H1 (cell line): ENCODE measurements at regions not wholly inside any gene's neighbourhood (a gene's known extent, or its start where the extent isn't known, plus 50 kb on each side); places are given as distances from the start of the nearest gene placed in this dataset.

ENCODE experiments used
- CTCF ChIA-PET: fragments of 300-600 bp; sonication (Branson Sonifier 250); formaldehyde crosslinking; loops from one replicate; lab custom pipeline; 2021; ENCODE audit not compliant: partially characterized antibody; lab: Charles Lee
- POLR2A ChIA-PET: fragments of 300-600 bp; sonication (Branson Sonifier 250); formaldehyde crosslinking; loops from one replicate; lab custom pipeline; 2021; ENCODE audit warnings: inconsistent platforms; ENCODE audit not compliant: partially characterized antibody; lab: Charles Lee
- DNase-seq, 2 experiments: peaks; one replicate each; pipeline versions ENCODE4 v3.0.0 to v3.0.0-alpha.2; 2010 to 2022; ENCODE audit warnings: low spot score in 2 of 2, low read depth in 1 of 2, mixed read lengths in 1 of 2
- FAIRE-seq: peaks from 2 replicates; lab custom pipeline; 2011; peaks lifted over from hg19 to GRCh38; lab: Jason Lieb, UNC
- H2AFZ ChIP-seq: 2 replicates; pipeline ENCODE4 v1.8.1; 2012; ENCODE audit warnings: low read length, inconsistent platforms
- H2AK5ac ChIP-seq: 2 replicates; pipeline ENCODE4 v1.6.1; 2013; ENCODE audit warnings: low read depth, low read length
- H2BK120ac ChIP-seq: replicated peaks from 2 replicates; pipeline ENCODE3; 2013; ENCODE audit warnings: low read depth, low read length, inconsistent platforms
- H2BK12ac ChIP-seq: 2 replicates; pipeline ENCODE4 v1.6.1; 2013; ENCODE audit warnings: low read depth, low read length
- H2BK15ac ChIP-seq: 2 replicates; pipeline ENCODE4 v1.6.1; 2013; ENCODE audit warnings: low read length
- H2BK20ac ChIP-seq: 2 replicates; pipeline ENCODE4 v1.6.1; 2013; ENCODE audit warnings: low read length
- H2BK5ac ChIP-seq: 2 replicates; pipeline ENCODE4 v1.6.1; 2013; ENCODE audit warnings: low read depth, low read length
- H3K14ac ChIP-seq: 2 replicates; pipeline ENCODE4 v1.6.1; 2013; ENCODE audit warnings: inconsistent platforms; ENCODE audit not compliant: insufficient read length
- H3K18ac ChIP-seq: 2 replicates; pipeline ENCODE4 v1.6.1; 2013; ENCODE audit warnings: low read length; ENCODE audit errors: extremely low read depth
- H3K23ac ChIP-seq: 2 replicates; pipeline ENCODE4 v1.6.1; 2013; ENCODE audit warnings: inconsistent platforms; ENCODE audit not compliant: insufficient read length
- H3K23me2 ChIP-seq: 2 replicates; pipeline ENCODE4 v1.6.1; 2013; ENCODE audit warnings: low read depth, low read length
- H3K27ac ChIP-seq: 2 replicates; pipeline ENCODE4 v1.6.1; 2011; ENCODE audit warnings: low read depth, low read length, inconsistent platforms
- H3K27me3 ChIP-seq, 4 experiments: replicated peaks in 1 of 4; 1 replicate in 1 of 4; 2 replicates in 3 of 4; pipeline versions ENCODE4 v1.6.1 to v1.8.1; 2011 to 2013; ENCODE audit warnings: low read length in 3 of 4, mild to moderate bottlenecking in 3 of 4, inconsistent platforms in 2 of 4, mixed read lengths in 2 of 4, moderate library complexity in 1 of 4; ENCODE audit not compliant: control insufficient read depth in 3 of 4, insufficient read depth in 3 of 4; ENCODE audit errors: extremely low read depth in 1 of 4
- H3K36me3 ChIP-seq, 4 experiments: 2 replicates each; pipeline versions ENCODE4 v1.6.1 to v1.8.1; 2011 to 2013; ENCODE audit warnings: mild to moderate bottlenecking in 4 of 4, low read length in 3 of 4, moderate library complexity in 2 of 4, control low read depth in 1 of 4, inconsistent platforms in 1 of 4; ENCODE audit not compliant: insufficient read depth in 4 of 4, control insufficient read depth in 2 of 4
- H3K4ac ChIP-seq: replicated peaks from 2 replicates; pipeline ENCODE3; 2013; ENCODE audit warnings: low read length, low read depth, mixed read lengths, inconsistent platforms; ENCODE audit not compliant: insufficient read length
- H3K4me1 ChIP-seq, 4 experiments: replicated peaks in 1 of 4; 1 replicate in 1 of 4; 2 replicates in 3 of 4; pipeline versions ENCODE4 v1.6.1 to v1.8.1; 2011 to 2013; ENCODE audit warnings: low read length in 3 of 4, inconsistent platforms in 2 of 4, mixed read lengths in 1 of 4; ENCODE audit not compliant: insufficient read depth in 4 of 4, control insufficient read depth in 3 of 4
- H3K4me2 ChIP-seq, 2 experiments: 2 replicates each; pipeline versions ENCODE4 v1.6.1 to v1.8.1; 2011 to 2013; ENCODE audit warnings: low read depth in 2 of 2, low read length in 2 of 2, control low read depth in 1 of 2, inconsistent platforms in 1 of 2, mild to moderate bottlenecking in 1 of 2; ENCODE audit not compliant: insufficient read depth in 1 of 2
- H3K4me3 ChIP-seq, 4 experiments: fragments of 200-600, 300-600 bp in 1 of 4; sonication (generic), shearing (Covaris generic), sonication (Bioruptor Twin) in 1 of 4; 2 replicates each; pipeline versions ENCODE4 v1.5.1 to v1.8.1; 2011 to 2016; ENCODE audit warnings: low read length in 4 of 4, low read depth in 3 of 4, control low read depth in 2 of 4, inconsistent platforms in 2 of 4, mild to moderate bottlenecking in 2 of 4, mixed read lengths in 1 of 4, moderate library complexity in 1 of 4; ENCODE audit not compliant: insufficient read depth in 2 of 4; ENCODE audit errors: extremely low read depth in 1 of 4
- H3K56ac ChIP-seq: replicated peaks from 2 replicates; pipeline ENCODE3; 2013; ENCODE audit warnings: low read depth, mild to moderate bottlenecking, mixed read lengths, low read length, inconsistent platforms; ENCODE audit not compliant: insufficient read length
- H3K79me1 ChIP-seq: 2 replicates; pipeline ENCODE4 v1.6.1; 2013; ENCODE audit warnings: low read depth, low read length, control low read depth
- H3K79me2 ChIP-seq, 2 experiments: 2 replicates each; pipeline versions ENCODE4 v1.6.1 to v1.8.1; 2012 to 2013; ENCODE audit warnings: low read length in 2 of 2, mild to moderate bottlenecking in 2 of 2, inconsistent platforms in 1 of 2; ENCODE audit not compliant: insufficient read depth in 2 of 2, control insufficient read depth in 1 of 2
- H3K9ac ChIP-seq, 4 experiments: replicated peaks in 1 of 4; 1 replicate in 1 of 4; 2 replicates in 3 of 4; pipeline versions ENCODE4 v1.6.1 to v1.8.1; 2011 to 2013; ENCODE audit warnings: low read depth in 3 of 4, low read length in 3 of 4, control low read depth in 2 of 4, mild to moderate bottlenecking in 2 of 4, moderate library complexity in 2 of 4, inconsistent platforms in 1 of 4; ENCODE audit errors: extremely low read depth in 1 of 4
- H3K9me3 ChIP-seq, 2 experiments: 2 replicates each; pipeline versions ENCODE4 v1.6.1 to v1.8.1; 2012 to 2013; ENCODE audit warnings: mild to moderate bottlenecking in 2 of 2, moderate library complexity in 2 of 2, control low read depth in 1 of 2, inconsistent platforms in 1 of 2, low read depth in 1 of 2, low read length in 1 of 2, mixed read lengths in 1 of 2; ENCODE audit not compliant: insufficient read depth in 2 of 2
- H4K20me1 ChIP-seq, 2 experiments: replicated peaks in 1 of 2; 2 replicates each; pipeline versions ENCODE3 to v1.8.1; 2011 to 2013; ENCODE audit warnings: inconsistent platforms in 2 of 2, low read length in 2 of 2, mild to moderate bottlenecking in 1 of 2; ENCODE audit not compliant: insufficient read depth in 2 of 2, control insufficient read depth in 1 of 2
- H4K5ac ChIP-seq: 2 replicates; pipeline ENCODE4 v1.6.1; 2013; ENCODE audit warnings: low read length, low read depth, mixed read lengths, inconsistent platforms; ENCODE audit not compliant: insufficient read length
- H4K8ac ChIP-seq: 2 replicates; pipeline ENCODE4 v1.8.0; 2013; ENCODE audit warnings: mild to moderate bottlenecking, moderate library complexity, low read length, inconsistent platforms; ENCODE audit not compliant: insufficient read depth; ENCODE audit errors: extremely low read depth
- H4K91ac ChIP-seq: replicated peaks from 2 replicates; pipeline ENCODE3; 2013; ENCODE audit warnings: low read length, mixed read lengths, inconsistent platforms; ENCODE audit not compliant: insufficient read length
- GABPA ChIP-seq: IDR thresholded peaks from 2 replicates; pipeline ENCODE4 v1.6.1; 2011; ENCODE audit warnings: mild to moderate bottlenecking, low read length, moderate library complexity, borderline replicate concordance; ENCODE audit not compliant: insufficient read depth
- PHF8 ChIP-seq: fragments of 200-600 bp; sonication (generic); conservative IDR thresholded peaks from 2 replicates; pipeline ENCODE4 v1.7.1; 2012; ENCODE audit warnings: low read depth, mild to moderate bottlenecking, inconsistent platforms, low read length, moderate library complexity
- POLR2A ChIP-seq, 2 experiments: IDR thresholded peaks; 1 replicate in 1 of 2; 2 replicates in 1 of 2; pipeline ENCODE4 v1.6.1; 2011; ENCODE audit warnings: low read depth in 2 of 2, low read length in 2 of 2, mild to moderate bottlenecking in 2 of 2; ENCODE audit errors: control extremely low read depth in 1 of 2
- RAD21 ChIP-seq, 2 experiments: IDR thresholded peaks in 1 of 2; conservative IDR thresholded peaks in 1 of 2; 2 replicates each; pipeline ENCODE4 v1.6.1; 2011; ENCODE audit warnings: low read depth in 2 of 2, low read length in 2 of 2, improper control_type of control experiment in 1 of 2, inconsistent platforms in 1 of 2, mild to moderate bottlenecking in 1 of 2, moderate library complexity in 1 of 2
- RBBP5 ChIP-seq: IDR thresholded peaks from 2 replicates; pipeline ENCODE4 v1.7.1; 2012; ENCODE audit warnings: low read depth, mild to moderate bottlenecking, inconsistent platforms, low read length, moderate library complexity, borderline replicate concordance
- RNF2 ChIP-seq: fragments of 200-900, 300-1000 bp; sonication (generic); IDR thresholded peaks from 2 replicates; pipeline ENCODE4 v1.7.1; 2016; ENCODE audit warnings: borderline replicate concordance, low read depth, mild to moderate bottlenecking, antibody characterized with exemption, low read length; ENCODE audit not compliant: poor library complexity, severe bottlenecking; ENCODE audit errors: missing control alignments
- SIRT6 ChIP-seq: IDR thresholded peaks from one replicate; pipeline ENCODE4 v1.7.1; 2012; ENCODE audit warnings: low read length, inconsistent platforms
- WGBS, 2 experiments: shearing (Covaris generic) in 1 of 2; methylation state at CpG; one replicate each; pipeline versions ENCODE4 v1.1.6 to v1.1.7; 2013 to 2015; ENCODE audit warnings: low lambda C conversion rate in 2 of 2, mixed read lengths in 2 of 2, inconsistent platforms in 1 of 2, low coverage in 1 of 2, missing lambda C conversion rate in 1 of 2; ENCODE audit not compliant: insufficient replicate concordance in 2 of 2, insufficient coverage in 1 of 2, insufficient read length in 1 of 2; ENCODE audit errors: extremely low coverage in 1 of 2, missing lambda C conversion rate in 1 of 2; 5-methylcytosine and 5-hydroxymethylcytosine counted together
- TF ChIP-seq, protein P1 (sequence below): IDR thresholded peaks from 2 replicates; pipeline ENCODE4 v1.6.1; 2012; ENCODE audit warnings: inconsistent platforms

DNA sequence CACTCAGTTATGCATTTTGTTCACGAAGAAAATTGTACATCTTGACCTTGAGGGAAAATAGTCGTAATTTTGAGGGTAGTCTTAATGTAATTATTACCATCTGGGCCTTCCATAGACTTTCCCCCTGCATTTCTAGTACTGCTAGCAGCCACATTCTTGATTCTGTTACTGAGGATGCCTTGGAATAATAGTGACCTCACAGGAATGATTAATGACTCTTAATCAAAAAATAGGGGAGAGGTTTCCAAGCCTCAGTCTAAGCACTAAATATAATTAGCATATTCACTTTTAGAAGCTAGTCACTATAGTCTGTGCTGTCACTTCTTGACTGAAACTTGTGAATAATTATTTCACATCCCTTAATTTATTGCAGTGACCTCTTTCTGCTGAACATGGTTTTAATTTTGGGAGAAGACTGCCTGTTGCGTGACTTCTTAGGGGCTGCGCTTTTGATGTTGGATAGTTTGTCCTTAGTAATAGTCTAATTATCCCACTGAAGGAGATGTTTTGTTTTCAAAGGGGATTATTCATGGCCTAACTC is 400.5 kb downstream of the ADAMTS20 start:
- Histone ChIP-seq H3K4me2 (no peak overlapping the region), H3K4me1 (peaks cover 0 to 2% (median 0%) of the 10 kb centered on the region in 4 experiments; a peak in 1 of 7 replicates), H2BK5ac (no peak overlapping the region), H3K9ac (no peak overlapping the region), H3K79me1 (no peaks in the 10 kb centered on the region), H3K14ac (no peak overlapping the region), H2AFZ (no peak overlapping the region), H3K36me3 (no peaks in the 10 kb centered on the region), H2BK20ac (no peak overlapping the region), H3K4me3 (no peak overlapping the region), H2BK15ac (no peak overlapping the region), H3K56ac (no peak overlapping the region), H3K27me3 (no peaks in the 10 kb centered on the region), H3K79me2 (no peaks in the 10 kb centered on the region), H4K20me1 (no peaks in the 10 kb centered on the region), H4K5ac (no peak overlapping the region), H2BK12ac (no peak overlapping the region), H3K27ac (no peak overlapping the region), H4K91ac (no peak overlapping the region), H3K9me3 (no peaks in the 10 kb centered on the region), H3K23me2 (no peaks in the 10 kb centered on the region), H3K23ac (no peak overlapping the region), H3K4ac (no peak overlapping the region), H3K18ac (no peak overlapping the region), H2BK120ac (no peak overlapping the region), H4K8ac (no peak overlapping the region), H2AK5ac (no peak overlapping the region)
- POLR2A ChIA-PET = no interaction called here
- CTCF ChIA-PET = interaction anchor here (0.8 kb wide), 1 partner anchor 58 kb away, joined by 4 read pairs; no protein-coding TSS in a partner anchor
- WGBS, 2 experiments = 85% methylated on average over 4 of the region's 4 CpGs; no CpG with 5 or more reads in 1 of the 2 experiments
- FAIRE-seq (no peak), DNase-seq (no peak)
- TF ChIP-seq SIRT6 (no peak), POLR2A (IDR thresholded peaks at IDR 0.05; ENCODE audit: control extremely low read depth in 1 of 2, low read depth in 2 of 2, low read length in 2 of 2) (no peak), RAD21 (IDR thresholded peaks at IDR 0.05 in 1 of 2, conservative IDR thresholded peaks at IDR 0.05 in 1 of 2; ENCODE audit: low read depth in 2 of 2, low read length in 2 of 2) (no peak), GABPA (no peak), RNF2 (no peak), RBBP5 (no peak), PHF8 (no peak)
- TF ChIP-seq, protein P1, sequence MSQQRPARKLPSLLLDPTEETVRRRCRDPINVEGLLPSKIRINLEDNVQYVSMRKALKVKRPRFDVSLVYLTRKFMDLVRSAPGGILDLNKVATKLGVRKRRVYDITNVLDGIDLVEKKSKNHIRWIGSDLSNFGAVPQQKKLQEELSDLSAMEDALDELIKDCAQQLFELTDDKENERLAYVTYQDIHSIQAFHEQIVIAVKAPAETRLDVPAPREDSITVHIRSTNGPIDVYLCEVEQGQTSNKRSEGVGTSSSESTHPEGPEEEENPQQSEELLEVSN = no peak
